GM20000 (cell line): ENCODE measurements at regions not wholly inside any gene's neighbourhood (a gene's known extent, or its start where the extent isn't known, plus 50 kb on each side); places are given as distances from the start of the nearest gene placed in this dataset.

Source experiments
- DNase-seq: peaks from one replicate; pipeline ENCODE4 v3.0.0; 2012; ENCODE audit warnings: low spot score
- CTCF ChIP-seq: IDR thresholded peaks from 2 replicates; pipeline ENCODE4 v1.5.1; 2012; ENCODE audit warnings: mild to moderate bottlenecking, control low read depth; ENCODE audit errors: extremely low read depth, missing control alignments

GRCh38 chr12:22919883-22920282, 294.9 kb downstream of the ETNK1 start:
- no peak for DNase-seq
- TF ChIP-seq CTCF, result no peak

- DNase-seq, result no peak
- TF ChIP-seq CTCF, result no peak
Measured at GRCh38 chr12:22923768-22924167, 298.8 kb downstream of the ETNK1 start.

GRCh38 chr12:22924391-22924790, 299.4 kb downstream of the ETNK1 start:
- DNase-seq, result no peak
- TF ChIP-seq CTCF, result no peak

GRCh38 chr12:22925623-22926022, 300.7 kb downstream of the ETNK1 start:
- DNase-seq, result no peak
- no peak for TF ChIP-seq CTCF

- TF ChIP-seq CTCF, result no peak
- no peak for DNase-seq
Measured at GRCh38 chr12:22932431-22932830, 307.5 kb downstream of the ETNK1 start.

DNA sequence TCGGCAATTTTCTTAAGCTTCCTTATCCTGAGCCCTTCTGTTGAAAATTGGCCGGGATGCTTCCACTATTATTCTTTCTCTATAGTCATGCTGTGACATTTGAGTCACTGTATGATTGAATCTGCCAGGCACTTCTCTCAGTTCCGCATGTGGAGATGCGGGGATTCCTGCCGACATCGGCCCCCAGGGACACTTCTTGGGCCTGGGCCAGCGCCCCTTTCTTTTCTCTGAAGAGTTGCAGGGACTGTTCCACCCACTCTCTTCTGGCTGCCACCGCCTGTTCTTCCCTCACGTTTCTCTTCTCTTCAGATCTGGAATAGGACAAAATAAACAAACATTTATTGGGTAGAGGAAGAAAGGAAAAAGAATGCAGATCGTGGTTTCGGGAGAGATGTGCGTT, 310.1 kb downstream of the ETNK1 start:
- TF ChIP-seq CTCF, result no peak
- no peak for DNase-seq

GRCh38 chr12:22935501-22935900, 310.5 kb downstream of the ETNK1 start:
- TF ChIP-seq CTCF, result no peak
- no peak for DNase-seq

DNA sequence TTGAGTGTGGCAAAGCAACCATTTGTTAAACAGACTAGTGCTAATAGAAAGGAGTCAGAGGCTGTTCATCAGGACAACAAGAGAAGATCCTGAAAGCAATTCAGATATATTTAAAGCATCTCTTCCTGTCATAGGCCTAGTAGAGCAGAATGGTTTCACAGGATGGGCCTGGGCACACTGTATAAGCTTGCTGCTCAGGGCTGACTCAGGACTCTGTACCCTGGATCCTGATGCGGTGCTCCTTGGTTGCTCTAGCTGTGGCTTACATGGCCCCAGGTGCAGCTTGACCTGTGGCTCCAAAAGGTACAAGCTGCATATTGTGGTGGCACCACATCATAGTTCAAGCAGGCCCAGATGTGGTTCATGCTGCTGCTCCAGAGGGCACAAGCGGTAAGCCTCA, 313.4 kb downstream of the ETNK1 start:
- TF ChIP-seq CTCF, result no peak
- DNase-seq, result no peak
